HUES48 (cell line): ENCODE measurements at regions not wholly inside any gene's neighbourhood (a gene's known extent, or its start where the extent isn't known, plus 50 kb on each side); places are given as distances from the start of the nearest gene placed in this dataset.
A peak's percentile ranks its signal among the peaks of the same experiment; 100 is the strongest.

Source experiments
- H3K27ac ChIP-seq: one replicate; pipeline ENCODE4 v1.7.0; 2013; ENCODE audit warnings: low read depth, low read length, inconsistent platforms
- H3K27me3 ChIP-seq: 2 replicates; pipeline ENCODE4 v1.6.1; 2013; ENCODE audit warnings: mild to moderate bottlenecking, low read length; ENCODE audit not compliant: control insufficient read depth, insufficient read depth
- H3K36me3 ChIP-seq: 2 replicates; pipeline ENCODE4 v1.6.1; 2013; ENCODE audit warnings: low read length; ENCODE audit not compliant: control insufficient read depth, insufficient read depth
- H3K4me1 ChIP-seq: 2 replicates; pipeline ENCODE4 v1.6.1; 2013; ENCODE audit warnings: mild to moderate bottlenecking, low read length; ENCODE audit not compliant: control insufficient read depth, insufficient read depth
- H3K4me3 ChIP-seq: 2 replicates; pipeline ENCODE4 v1.5.1; 2013; ENCODE audit warnings: mild to moderate bottlenecking, low read depth, low read length
- H3K9ac ChIP-seq: 2 replicates; pipeline ENCODE4 v1.6.1; 2013; ENCODE audit warnings: mild to moderate bottlenecking, low read depth, low read length, moderate library complexity
- H3K9me3 ChIP-seq: 2 replicates; pipeline ENCODE4 v1.6.1; 2013; ENCODE audit warnings: low read length; ENCODE audit not compliant: control insufficient read depth, insufficient read depth

DNA sequence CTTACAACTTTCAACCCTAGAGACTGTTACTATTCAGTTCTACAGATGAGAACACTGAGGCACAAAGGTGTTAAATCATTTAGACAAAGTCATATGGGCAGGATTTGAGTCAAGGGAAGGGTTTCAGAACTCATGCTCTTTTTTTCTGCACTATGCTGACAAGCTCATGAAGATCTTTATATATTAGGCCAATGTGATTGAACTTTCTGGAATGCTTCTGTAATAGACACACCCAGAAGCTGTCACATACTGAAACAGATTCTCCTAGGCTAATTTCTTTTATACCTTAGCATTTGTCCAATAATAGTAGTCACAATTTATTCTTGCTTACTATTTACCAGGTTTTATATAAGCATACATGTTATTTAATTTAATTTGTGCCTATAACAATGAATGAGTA is 164.0 kb downstream of the ALG10B start:
- Histone ChIP-seq H3K9me3 (no peaks in the 10 kb centered on the region), H3K36me3 (no peaks in the 10 kb centered on the region), H3K27me3 (no peaks in the 10 kb centered on the region), H3K27ac (no peak overlapping the region), H3K9ac (no peak overlapping the region), H3K4me3 (no peak overlapping the region), H3K4me1 (peaks cover 19% of the 10 kb centered on the region)

DNA sequence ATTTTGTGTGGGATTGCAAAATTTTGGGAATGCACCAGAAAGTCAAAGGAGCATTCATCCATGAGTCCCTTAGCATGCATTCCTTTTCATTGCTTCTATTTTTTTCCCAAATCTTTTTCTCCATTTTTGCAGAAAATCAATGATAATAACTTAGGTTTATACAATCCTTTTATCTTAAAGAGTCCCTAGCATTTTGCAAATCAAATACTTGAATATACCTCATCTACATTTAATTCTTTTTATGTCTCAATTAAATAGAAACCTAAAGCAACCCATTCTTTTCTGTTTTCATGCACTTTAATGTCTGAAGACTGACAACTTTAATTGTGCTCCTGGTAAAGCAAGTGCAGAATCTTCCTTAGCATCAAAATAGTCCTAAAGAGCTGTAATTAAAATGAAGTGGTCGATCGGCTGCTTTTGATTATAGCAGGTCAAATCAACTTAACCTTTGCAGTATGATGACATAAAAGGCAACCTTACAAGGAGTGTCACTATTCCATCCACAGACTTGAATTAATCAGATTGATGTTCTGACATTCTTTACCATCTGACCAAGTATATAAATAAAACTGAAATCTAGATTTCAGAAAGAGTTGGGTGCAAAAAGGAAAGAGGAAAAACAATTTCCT is 168.4 kb downstream of the ALG10B start:
- Histone ChIP-seq H3K9me3 (no peaks in the 10 kb centered on the region), H3K4me3 (no peak overlapping the region), H3K4me1 (peaks cover 39% of the 10 kb centered on the region), H3K27me3 (no peaks in the 10 kb centered on the region), H3K9ac (no peak overlapping the region), H3K36me3 (no peaks in the 10 kb centered on the region), H3K27ac (no peak overlapping the region)

DNA sequence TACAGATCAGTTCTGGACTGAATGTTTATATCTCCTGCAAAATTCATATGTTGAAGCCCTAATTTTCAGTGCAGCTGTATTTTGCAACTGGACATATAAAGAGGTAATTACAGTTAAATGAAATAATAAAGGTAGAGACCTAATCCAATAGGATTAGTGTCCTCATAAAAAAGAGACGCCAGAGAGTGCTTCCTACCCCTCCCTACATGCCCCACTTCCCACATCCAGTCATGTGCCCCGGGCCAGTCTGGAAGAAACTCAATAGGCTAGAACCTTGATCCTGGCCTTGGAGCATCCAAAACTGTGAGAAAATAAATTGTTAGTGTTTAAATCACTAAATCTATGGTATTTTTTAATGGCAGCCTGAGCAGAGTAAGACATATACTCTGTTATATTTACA is 172.3 kb downstream of the ALG10B start:
- Histone ChIP-seq H3K36me3 (no peaks in the 10 kb centered on the region), H3K4me1 (peaks cover 37% of the 10 kb centered on the region), H3K9ac (no peak overlapping the region), H3K27me3 (no peaks in the 10 kb centered on the region), H3K27ac (no peak overlapping the region), H3K9me3 (peaks cover 4% of the 10 kb centered on the region; the same call in 1 of the 2 replicates), H3K4me3 (no peak overlapping the region)

DNA sequence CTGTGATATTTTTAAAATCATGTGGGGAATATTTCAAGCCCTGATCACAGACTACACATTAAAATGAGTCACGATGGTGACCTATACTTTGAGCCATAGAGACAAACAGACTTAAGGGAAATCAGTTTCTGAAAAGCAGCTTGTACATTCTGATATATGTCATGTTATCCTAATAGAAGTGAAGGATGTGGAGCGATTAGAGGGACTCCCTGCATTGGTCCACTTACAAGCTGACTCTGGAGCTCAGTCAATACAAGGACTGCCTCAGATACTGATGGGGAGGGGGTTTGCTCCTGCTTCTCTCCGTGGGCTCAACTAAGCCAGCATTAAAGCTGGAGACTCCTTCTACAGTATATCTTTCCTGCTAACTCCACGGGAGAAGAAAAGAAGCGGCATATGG is 173.5 kb downstream of the ALG10B start:
- Histone ChIP-seq H3K36me3 (no peaks in the 10 kb centered on the region), H3K27ac (no peak overlapping the region), H3K9ac (no peak overlapping the region), H3K27me3 (no peaks in the 10 kb centered on the region), H3K4me3 (no peak overlapping the region), H3K9me3 (peaks cover 4% of the 10 kb centered on the region; the same call in 1 of the 2 replicates), H3K4me1 (peaks cover 26% of the 10 kb centered on the region)

DNA sequence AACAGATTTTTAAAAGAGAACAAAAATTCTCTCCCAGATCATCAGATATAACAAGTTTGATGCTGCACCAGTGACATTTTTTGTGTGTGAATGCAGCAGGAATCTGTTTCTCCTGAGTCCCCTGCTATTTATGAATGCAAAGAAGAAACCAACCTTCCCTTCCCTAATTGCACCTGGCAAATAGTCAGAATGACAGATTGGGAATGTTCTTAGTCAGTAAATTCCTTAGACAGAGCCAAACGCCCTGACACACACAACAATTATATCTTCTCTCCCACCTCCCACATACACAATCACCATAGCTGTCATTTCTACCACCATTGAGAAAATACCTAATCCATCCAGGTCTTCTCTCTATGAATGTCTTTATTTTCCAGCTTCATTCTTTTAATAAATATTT is 174.4 kb downstream of the ALG10B start:
- Histone ChIP-seq H3K4me3 (no peak overlapping the region), H3K4me1 (peaks cover 17% of the 10 kb centered on the region), H3K9ac (no peak overlapping the region), H3K27ac (no peak overlapping the region), H3K36me3 (no peaks in the 10 kb centered on the region), H3K9me3 (peaks cover 4% of the 10 kb centered on the region; the same call in 1 of the 2 replicates), H3K27me3 (no peaks in the 10 kb centered on the region)

DNA sequence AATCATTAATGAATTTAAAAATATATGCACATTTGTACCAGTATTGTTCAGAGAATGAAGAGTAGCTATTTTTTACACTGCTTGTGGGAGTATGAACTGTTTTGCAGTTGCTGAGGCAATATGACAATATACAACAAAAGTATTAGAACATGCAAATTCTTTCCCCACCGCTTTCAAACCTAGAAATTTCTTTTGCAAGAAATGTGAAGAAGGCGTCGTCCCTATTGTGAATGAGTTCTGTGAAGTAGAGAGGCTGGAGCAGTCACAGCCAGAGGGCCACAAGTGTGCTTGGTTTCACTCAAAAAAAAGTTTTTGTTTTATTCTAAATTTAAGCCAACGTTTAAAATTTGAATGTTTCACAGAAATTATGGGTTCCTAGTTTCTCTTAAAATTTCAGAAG is 184.9 kb downstream of the ALG10B start:
- H3K27me3 ChIP-seq = no peaks in the 10 kb centered on the region
- no peaks in the 10 kb centered on the region for H3K4me1 ChIP-seq
- H3K27ac ChIP-seq = no peak overlapping the region
- H3K9me3 ChIP-seq = peaks cover 11% of the 10 kb centered on the region
- H3K9ac ChIP-seq = no peak overlapping the region
- no peak overlapping the region for H3K4me3 ChIP-seq
- no peaks in the 10 kb centered on the region for H3K36me3 ChIP-seq

DNA sequence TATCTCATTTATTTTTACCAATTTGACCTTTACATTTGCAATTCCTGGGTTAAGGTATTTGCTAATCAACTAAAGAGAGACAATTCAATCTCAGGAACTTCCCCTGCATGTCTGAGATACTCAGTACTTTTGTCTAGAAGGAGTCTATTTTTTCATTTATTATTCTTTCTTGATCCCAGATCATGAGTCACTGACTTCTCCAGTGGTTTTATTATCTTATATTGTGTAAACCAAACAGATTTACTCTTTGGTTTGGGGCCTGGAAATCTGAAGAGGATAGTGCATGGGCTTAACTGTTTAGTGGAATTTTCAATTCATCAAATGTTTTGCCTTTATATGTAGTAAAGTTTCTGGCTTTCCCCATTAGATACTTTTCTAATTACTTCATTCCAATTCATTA is 185.4 kb downstream of the ALG10B start:
- H3K9me3 ChIP-seq = peaks cover 10% of the 10 kb centered on the region
- no peak overlapping the region for H3K4me3 ChIP-seq
- H3K9ac ChIP-seq = no peak overlapping the region
- H3K36me3 ChIP-seq = no peaks in the 10 kb centered on the region
- H3K27me3 ChIP-seq = no peaks in the 10 kb centered on the region
- H3K4me1 ChIP-seq = no peaks in the 10 kb centered on the region
- no peak overlapping the region for H3K27ac ChIP-seq

- Histone ChIP-seq H3K27me3 (no peaks in the 10 kb centered on the region), H3K27ac (no peak overlapping the region), H3K9me3 (peaks cover 6% of the 10 kb centered on the region; the same call in 1 of the 2 replicates), H3K4me3 (no peak overlapping the region), H3K36me3 (no peaks in the 10 kb centered on the region), H3K9ac (no peak overlapping the region), H3K4me1 (no peaks in the 10 kb centered on the region)
These were observed 185.8 kb downstream of the ALG10B start for GRCh38 chr12:38502415-38502814.

DNA sequence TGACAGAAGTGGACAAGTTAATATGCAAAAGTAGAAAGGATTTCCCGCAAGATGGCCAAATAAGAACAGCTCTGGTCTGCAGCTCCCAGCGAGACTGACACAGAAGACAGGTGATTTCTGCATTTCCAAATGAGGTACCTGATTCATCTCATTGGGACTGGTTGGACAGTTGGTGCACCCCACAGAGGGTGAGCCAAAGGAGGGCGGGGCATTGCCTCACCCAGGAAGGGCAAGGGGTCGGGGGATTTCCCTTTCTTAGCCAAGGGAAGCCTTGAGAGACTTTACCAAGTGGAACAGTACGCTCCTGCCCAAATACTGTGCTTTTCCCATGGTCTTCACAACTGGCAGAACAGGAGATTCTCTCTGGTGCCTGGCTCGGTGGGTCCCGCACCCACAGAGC is 191.3 kb downstream of the ALG10B start:
- Histone ChIP-seq H3K9ac (no peak overlapping the region), H3K9me3 (no peaks in the 10 kb centered on the region), H3K36me3 (no peaks in the 10 kb centered on the region), H3K4me3 (no peak overlapping the region), H3K27me3 (no peaks in the 10 kb centered on the region), H3K4me1 (peaks cover 3% of the 10 kb centered on the region; the same call in 1 of the 2 replicates), H3K27ac (no peak overlapping the region)

GRCh38 chr12:38508246-38508645 is 191.7 kb downstream of the ALG10B start:
- no peaks in the 10 kb centered on the region for H3K27me3 ChIP-seq
- H3K4me3 ChIP-seq = no peak overlapping the region
- H3K9ac ChIP-seq = no peak overlapping the region
- no peak overlapping the region for H3K27ac ChIP-seq
- no peaks in the 10 kb centered on the region for H3K9me3 ChIP-seq
- no peaks in the 10 kb centered on the region for H3K36me3 ChIP-seq
- peaks cover 3% of the 10 kb centered on the region; the same call in 1 of the 2 replicates for H3K4me1 ChIP-seq

- peaks cover 12% of the 10 kb centered on the region for H3K4me1 ChIP-seq
- no peaks in the 10 kb centered on the region for H3K9me3 ChIP-seq
These were observed 199.3 kb downstream of the ALG10B start for GRCh38 chr12:38515912-38516311.

More at GRCh38 chr12:38515912-38516311, 199.3 kb downstream of the ALG10B start:
- Histone ChIP-seq H3K36me3 (no peaks in the 10 kb centered on the region), H3K4me3 (no peak overlapping the region), H3K27ac (peak overlapping the region; percentile 38), H3K9ac (no peak overlapping the region), H3K27me3 (no peaks in the 10 kb centered on the region)
